Neural cell (in vitro differentiated cells): ENCODE measurements at regions not wholly inside any gene's neighbourhood (a gene's known extent, or its start where the extent isn't known, plus 50 kb on each side); places are given as distances from the start of the nearest gene placed in this dataset.

Experiments used
- RAD21 ChIP-seq: fragments of 450-650 bp; conservative IDR thresholded peaks from 2 replicates; pipeline ENCODE4 v1.6.1; 2014; ENCODE audit warnings: antibody characterized with exemption, mild to moderate bottlenecking, moderate library complexity
- TF ChIP-seq, protein P1 (sequence below): fragments of 450-650 bp; IDR thresholded peaks from 2 replicates; pipeline ENCODE4 v1.5.1; 2014; ENCODE audit warnings: antibody characterized with exemption, mild to moderate bottlenecking, moderate library complexity; ENCODE audit not compliant: poor library complexity, severe bottlenecking
- TF ChIP-seq, protein P2 (sequence below): IDR thresholded peaks from 2 replicates; pipeline ENCODE4 v1.6.1; 2012; ENCODE audit warnings: borderline replicate concordance

DNA sequence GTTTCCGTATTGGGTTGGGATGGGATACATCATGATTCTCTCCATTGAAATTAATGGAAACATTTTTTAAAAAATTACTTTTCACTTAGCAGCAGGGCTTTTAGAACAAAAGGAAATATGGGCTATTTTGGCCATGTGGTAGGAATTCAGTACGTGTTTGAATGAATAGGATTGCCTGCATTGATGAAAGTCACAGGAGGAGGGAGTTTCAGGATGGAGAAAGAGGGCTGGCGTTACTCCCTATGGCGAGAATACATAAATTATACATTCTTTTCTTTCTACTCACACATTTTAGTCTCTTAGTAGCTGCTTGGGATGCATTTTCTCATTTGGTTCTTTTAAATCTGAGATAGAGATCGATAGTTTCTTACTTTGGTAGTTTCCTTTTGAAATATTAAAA, 100.3 kb upstream of the PDHA1 start:
- TF ChIP-seq, protein P1, sequence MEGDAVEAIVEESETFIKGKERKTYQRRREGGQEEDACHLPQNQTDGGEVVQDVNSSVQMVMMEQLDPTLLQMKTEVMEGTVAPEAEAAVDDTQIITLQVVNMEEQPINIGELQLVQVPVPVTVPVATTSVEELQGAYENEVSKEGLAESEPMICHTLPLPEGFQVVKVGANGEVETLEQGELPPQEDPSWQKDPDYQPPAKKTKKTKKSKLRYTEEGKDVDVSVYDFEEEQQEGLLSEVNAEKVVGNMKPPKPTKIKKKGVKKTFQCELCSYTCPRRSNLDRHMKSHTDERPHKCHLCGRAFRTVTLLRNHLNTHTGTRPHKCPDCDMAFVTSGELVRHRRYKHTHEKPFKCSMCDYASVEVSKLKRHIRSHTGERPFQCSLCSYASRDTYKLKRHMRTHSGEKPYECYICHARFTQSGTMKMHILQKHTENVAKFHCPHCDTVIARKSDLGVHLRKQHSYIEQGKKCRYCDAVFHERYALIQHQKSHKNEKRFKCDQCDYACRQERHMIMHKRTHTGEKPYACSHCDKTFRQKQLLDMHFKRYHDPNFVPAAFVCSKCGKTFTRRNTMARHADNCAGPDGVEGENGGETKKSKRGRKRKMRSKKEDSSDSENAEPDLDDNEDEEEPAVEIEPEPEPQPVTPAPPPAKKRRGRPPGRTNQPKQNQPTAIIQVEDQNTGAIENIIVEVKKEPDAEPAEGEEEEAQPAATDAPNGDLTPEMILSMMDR, result no peak
- TF ChIP-seq, protein P2, sequence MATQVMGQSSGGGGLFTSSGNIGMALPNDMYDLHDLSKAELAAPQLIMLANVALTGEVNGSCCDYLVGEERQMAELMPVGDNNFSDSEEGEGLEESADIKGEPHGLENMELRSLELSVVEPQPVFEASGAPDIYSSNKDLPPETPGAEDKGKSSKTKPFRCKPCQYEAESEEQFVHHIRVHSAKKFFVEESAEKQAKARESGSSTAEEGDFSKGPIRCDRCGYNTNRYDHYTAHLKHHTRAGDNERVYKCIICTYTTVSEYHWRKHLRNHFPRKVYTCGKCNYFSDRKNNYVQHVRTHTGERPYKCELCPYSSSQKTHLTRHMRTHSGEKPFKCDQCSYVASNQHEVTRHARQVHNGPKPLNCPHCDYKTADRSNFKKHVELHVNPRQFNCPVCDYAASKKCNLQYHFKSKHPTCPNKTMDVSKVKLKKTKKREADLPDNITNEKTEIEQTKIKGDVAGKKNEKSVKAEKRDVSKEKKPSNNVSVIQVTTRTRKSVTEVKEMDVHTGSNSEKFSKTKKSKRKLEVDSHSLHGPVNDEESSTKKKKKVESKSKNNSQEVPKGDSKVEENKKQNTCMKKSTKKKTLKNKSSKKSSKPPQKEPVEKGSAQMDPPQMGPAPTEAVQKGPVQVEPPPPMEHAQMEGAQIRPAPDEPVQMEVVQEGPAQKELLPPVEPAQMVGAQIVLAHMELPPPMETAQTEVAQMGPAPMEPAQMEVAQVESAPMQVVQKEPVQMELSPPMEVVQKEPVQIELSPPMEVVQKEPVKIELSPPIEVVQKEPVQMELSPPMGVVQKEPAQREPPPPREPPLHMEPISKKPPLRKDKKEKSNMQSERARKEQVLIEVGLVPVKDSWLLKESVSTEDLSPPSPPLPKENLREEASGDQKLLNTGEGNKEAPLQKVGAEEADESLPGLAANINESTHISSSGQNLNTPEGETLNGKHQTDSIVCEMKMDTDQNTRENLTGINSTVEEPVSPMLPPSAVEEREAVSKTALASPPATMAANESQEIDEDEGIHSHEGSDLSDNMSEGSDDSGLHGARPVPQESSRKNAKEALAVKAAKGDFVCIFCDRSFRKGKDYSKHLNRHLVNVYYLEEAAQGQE, result no peak
- no peak for TF ChIP-seq RAD21
